GM12878 (cell line): ENCODE measurements at regions not wholly inside any gene's neighbourhood (a gene's known extent, or its start where the extent isn't known, plus 50 kb on each side); places are given as distances from the start of the nearest gene placed in this dataset.

Experiments used
- ATAC-seq: fragments of 200-7000 bp; cut with Tn5 transposase; 3 replicates; pipeline ENCODE4 v1.9.1; 2020; ENCODE audit warnings: mild to moderate bottlenecking, moderate library complexity
- BruUV-seq: library from RNA; stranded (reverse); fragments of 400-500 nt; replicated peaks from 2 replicates; lab custom pipeline; 2021; lab: Mats Ljungman, UMichigan
- CTCF ChIA-PET: fragments of 300-600 bp; sonication (Branson Sonifier 250); formaldehyde crosslinking; extraction: SDS; loops from one replicate; lab custom pipeline; 2021; ENCODE audit warnings: inconsistent platforms; lab: Yijun Ruan, JAX
- POLR2A ChIA-PET: fragments of 350-600 bp; formaldehyde crosslinking; extraction: SDS; loops from one replicate; lab custom pipeline; 2021; ENCODE audit warnings: inconsistent platforms; lab: Charles Lee
- RAD21 ChIA-PET: fragments of 300-600 bp; sonication (Branson Sonifier 250); formaldehyde crosslinking; loops from one replicate; lab custom pipeline; 2023; ENCODE audit warnings: antibody characterized with exemption; ENCODE audit not compliant: unreplicated experiment; lab: Charles Lee
- SMC1A ChIA-PET: fragments of 300-600 bp; sonication (Branson Sonifier 250); formaldehyde crosslinking; loops from one replicate; lab custom pipeline; 2023; ENCODE audit not compliant: unreplicated experiment, uncharacterized antibody; lab: Charles Lee
- DNase-seq: peaks from one replicate; pipeline ENCODE4 v3.0.0-alpha.2; 2011; ENCODE audit warnings: low read depth, low spot score
- FAIRE-seq: peaks from 3 replicates; lab custom pipeline; 2011; peaks lifted over from hg19 to GRCh38; lab: Jason Lieb, UNC
- H2AFZ ChIP-seq: 2 replicates; pipeline ENCODE4 v1.6.0; 2011; ENCODE audit warnings: low read depth, low read length, control low read depth; ENCODE audit not compliant: control insufficient read depth
- H3K27ac ChIP-seq: 2 replicates; pipeline ENCODE4 v1.5.1; 2011; ENCODE audit warnings: control low read depth; ENCODE audit not compliant: control insufficient read depth, insufficient read depth
- H3K27me3 ChIP-seq, 2 experiments: replicated peaks in 1 of 2; 2 replicates each; pipeline versions ENCODE4 v1.6.0 to v1.6.1; 2011; ENCODE audit warnings: low read length in 1 of 2; ENCODE audit not compliant: control insufficient read depth in 2 of 2, insufficient read depth in 2 of 2
- H3K36me3 ChIP-seq, 2 experiments: 2 replicates each; pipeline ENCODE4 v1.5.1; 2011; ENCODE audit warnings: low read length in 1 of 2; ENCODE audit not compliant: control insufficient read depth in 2 of 2, insufficient read depth in 2 of 2
- H3K4me1 ChIP-seq: 2 replicates; pipeline ENCODE4 v1.6.1; 2011; ENCODE audit warnings: mild to moderate bottlenecking, low read length, moderate library complexity, mixed read lengths; ENCODE audit not compliant: control insufficient read depth, insufficient read depth
- H3K4me2 ChIP-seq: 2 replicates; pipeline ENCODE4 v1.6.0; 2011; ENCODE audit warnings: control low read depth; ENCODE audit not compliant: control insufficient read depth, insufficient read depth
- H3K4me3 ChIP-seq: fragments of 200-600 bp; sonication (generic); 2 replicates; pipeline ENCODE4 v1.5.1; 2016
- H3K79me2 ChIP-seq: 2 replicates; pipeline ENCODE4 v1.6.0; 2011; ENCODE audit warnings: low read length; ENCODE audit not compliant: control insufficient read depth, insufficient read depth
- H3K9ac ChIP-seq: 2 replicates; pipeline ENCODE4 v1.8.0; 2011; ENCODE audit warnings: low read length, control low read depth, mixed read lengths; ENCODE audit not compliant: control insufficient read depth, insufficient read depth
- H3K9me3 ChIP-seq: replicated peaks from 3 replicates; pipeline ENCODE4 v1.5.1; 2011; ENCODE audit warnings: mild to moderate bottlenecking, low read length; ENCODE audit not compliant: control insufficient read depth, insufficient read depth
- H4K20me1 ChIP-seq: 2 replicates; pipeline ENCODE4 v1.6.0; 2011; ENCODE audit not compliant: control insufficient read depth, insufficient read depth
- CHD2 ChIP-seq: IDR thresholded peaks from 2 replicates; pipeline ENCODE4 v1.6.1; 2011; ENCODE audit warnings: low read depth, low read length, improper control_type of control experiment, borderline replicate concordance
- ESRRA ChIP-seq: IDR thresholded peaks from 2 replicates; pipeline ENCODE4 v1.6.1; 2012; ENCODE audit warnings: mild to moderate bottlenecking, low read length, improper control_type of control experiment
- FOXK2 ChIP-seq: fragments of 450-650 bp; IDR thresholded peaks from 2 replicates; pipeline ENCODE4 v1.6.1; 2017; ENCODE audit warnings: mild to moderate bottlenecking, moderate library complexity
- HDGF ChIP-seq: fragments of 450-650 bp; IDR thresholded peaks from 2 replicates; pipeline ENCODE4 v1.6.1; 2016; ENCODE audit warnings: antibody characterized with exemption
- MAX ChIP-seq: IDR thresholded peaks from 2 replicates; pipeline ENCODE4 v1.6.1; 2012; ENCODE audit warnings: low read depth, low read length, improper control_type of control experiment
- PML ChIP-seq: IDR thresholded peaks from 2 replicates; pipeline ENCODE4 v1.6.1; 2012; ENCODE audit warnings: low read length, inconsistent platforms
- SIX5 ChIP-seq: IDR thresholded peaks from 2 replicates; pipeline ENCODE4 v1.6.1; 2011; ENCODE audit warnings: mild to moderate bottlenecking, low read depth, low read length, moderate library complexity; ENCODE audit not compliant: severe bottlenecking
- SMAD5 ChIP-seq: IDR thresholded peaks from 2 replicates; pipeline ENCODE4 v1.6.1; 2016; ENCODE audit warnings: antibody characterized with exemption, low read depth
- STAT3 ChIP-seq: IDR thresholded peaks from 2 replicates; pipeline ENCODE4 v1.6.1; 2011; ENCODE audit warnings: low read depth, low read length, improper control_type of control experiment
- TCF3 ChIP-seq: IDR thresholded peaks from 2 replicates; pipeline ENCODE4 v1.6.1; 2012; ENCODE audit warnings: low read depth, mild to moderate bottlenecking, low read length, borderline replicate concordance; ENCODE audit not compliant: insufficient read depth
- TCF7 ChIP-seq: IDR thresholded peaks from 2 replicates; pipeline ENCODE4 v1.6.1; 2014; ENCODE audit warnings: antibody characterized with exemption, borderline replicate concordance
- ZBTB11 ChIP-seq: fragments of 450-650 bp; formaldehyde crosslinking; IDR thresholded peaks from 2 replicates; pipeline ENCODE4 v1.5.0; 2022; ENCODE audit warnings: mild to moderate bottlenecking, missing genetic modification characterization
- ZNF217 ChIP-seq: fragments of 450-650 bp; IDR thresholded peaks from 2 replicates; pipeline ENCODE4 v1.6.1; 2017; ENCODE audit warnings: antibody characterized with exemption, mild to moderate bottlenecking
- ZNF687 ChIP-seq: fragments of 450-650 bp; IDR thresholded peaks from 2 replicates; pipeline ENCODE4 v1.6.1; 2017; ENCODE audit warnings: mild to moderate bottlenecking, moderate library complexity
- WGBS: methylation state at CpG from one replicate; pipeline ENCODE4 v1.1.6; 2016; ENCODE audit warnings: low lambda C conversion rate; ENCODE audit not compliant: insufficient replicate concordance, insufficient coverage; ENCODE audit errors: missing lambda C conversion rate; 5-methylcytosine and 5-hydroxymethylcytosine counted together
- in situ Hi-C: fragments of 300-500 bp; cut with MboI; formaldehyde crosslinking; loops from 9 replicates; pipeline ENCODE4 v1.14.3; 2018; ENCODE audit warnings: mixed read lengths
- intact Hi-C: fragments of 100-400 bp; cut with micrococcal nuclease; formaldehyde crosslinking; loops from one replicate; pipeline ENCODE4 v1.14.2; 2022; ENCODE audit not compliant: unreplicated experiment

GRCh38 chr5:145661737-145662485 lies 173.2 kb downstream of the PRELID2 start:
- Histone ChIP-seq H3K9ac (no peak overlapping the region), H2AFZ (no peak overlapping the region), H3K4me2 (no peak overlapping the region), H4K20me1 (no peaks in the 10 kb centered on the region), H3K9me3 (no peaks in the 10 kb centered on the region), H3K36me3 (no peaks in the 10 kb centered on the region), H3K4me1 (no peaks in the 10 kb centered on the region), H3K27me3 (no peaks in the 10 kb centered on the region; a peak in 1 of 4 replicates), H3K27ac (no peak overlapping the region)
- ChIA-PET RAD21 (no interaction called here), CTCF (interaction anchor here (1.2 kb wide), 1 partner anchor 20 kb away, joined by 3 read pairs; no protein-coding TSS in a partner anchor), POLR2A (no interaction called here), SMC1A (interaction anchor here (0.6 kb wide), 1 partner anchor 101 kb away, joined by 3 read pairs; no protein-coding TSS in a partner anchor)
- no peak for ATAC-seq
- intact Hi-C loops (no loop called here), in situ Hi-C loops (no loop called here)
- FAIRE-seq, result no peak
- WGBS, result 35% methylated on average over 3 of the region's 3 CpGs
- DNase-seq, result no peak
- no TSS peak for BruUV-seq
- no peak for TF ChIP-seq ZBTB11 (CRISPR knock-in tag)
- TF ChIP-seq FOXK2, result no peak
- no peak for TF ChIP-seq TCF7
- TF ChIP-seq SIX5, result no peak
- TF ChIP-seq TCF3, result no peak
- no peak for TF ChIP-seq HDGF
- no peak for TF ChIP-seq STAT3
- TF ChIP-seq MAX, result no peak
- no peak for TF ChIP-seq ZNF217
- no peak for TF ChIP-seq SMAD5
- no peak for TF ChIP-seq ESRRA
- TF ChIP-seq ZNF687, result no peak
- no peak for TF ChIP-seq CHD2
- TF ChIP-seq PML, result no peak
- TF ChIP-seq, all 136 proteins: peak for 0
- Histone ChIP-seq H3K79me2 (no peaks in the 10 kb centered on the region), H3K4me3 (no peak overlapping the region)
